ENCODE measurements at regions not wholly inside any gene's neighbourhood (a gene's known extent, or its start where the extent isn't known, plus 50 kb on each side); places are given as distances from the start of the nearest gene placed in this dataset.

GRCh38 chr19:33900817-33901216 lies 104.1 kb downstream of the KCTD15 start:
- no peak for DNase-seq

- no peak for DNase-seq
These were observed 105.7 kb downstream of the KCTD15 start for GRCh38 chr19:33902395-33902794.

- DNase-seq = no peak
These were observed 106.3 kb downstream of the KCTD15 start for GRCh38 chr19:33902802-33903488.

GRCh38 chr19:33903489-33903850 lies 106.8 kb downstream of the KCTD15 start:
- DNase-seq = no peak

- DNase-seq = peak; percentile 39
These were observed 108.0 kb downstream of the KCTD15 start for GRCh38 chr19:33904681-33905080.

GRCh38 chr19:33905473-33905936 lies 108.8 kb downstream of the KCTD15 start:
- peak; percentile 60 for DNase-seq

- DNase-seq = peak; percentile 64
These were observed 109.4 kb downstream of the KCTD15 start for GRCh38 chr19:33905937-33906577.

- peak; percentile 44 for DNase-seq
These were observed 110.1 kb downstream of the KCTD15 start for GRCh38 chr19:33906578-33907335.

- DNase-seq = no peak
These were observed 114.3 kb downstream of the KCTD15 start for GRCh38 chr19:33910922-33911321.

GRCh38 chr19:33914599-33914998 lies 117.9 kb downstream of the KCTD15 start:
- no peak for DNase-seq

GRCh38 chr19:33916792-33917191 lies 120.1 kb downstream of the KCTD15 start:
- no peak for DNase-seq

GRCh38 chr19:33919291-33919690 lies 122.6 kb downstream of the KCTD15 start:
- DNase-seq = no peak

GRCh38 chr19:33921165-33921564 lies 124.5 kb downstream of the KCTD15 start:
- no peak for DNase-seq

- DNase-seq = no peak
These were observed 129.6 kb downstream of the KCTD15 start for GRCh38 chr19:33926306-33926705.

GRCh38 chr19:33927789-33928457 lies 131.3 kb downstream of the KCTD15 start:
- DNase-seq = no peak

- no peak for DNase-seq
These were observed 131.8 kb downstream of the KCTD15 start for GRCh38 chr19:33928458-33928950.

- DNase-seq = no peak
These were observed 137.3 kb downstream of the KCTD15 start for GRCh38 chr19:33933931-33934330.

GRCh38 chr19:33938821-33939220 lies 142.2 kb downstream of the KCTD15 start:
- DNase-seq = no peak

- no peak for DNase-seq
These were observed 144.5 kb downstream of the KCTD15 start for GRCh38 chr19:33941133-33941532.

GRCh38 chr19:33946535-33947264 lies 150.0 kb downstream of the KCTD15 start:
- no peak for DNase-seq

- peak; percentile 2 for DNase-seq
These were observed 150.7 kb downstream of the KCTD15 start for GRCh38 chr19:33947265-33947964.

Data from eye (tissue), 1 donor.